Transverse colon (tissue), 4 donors: ENCODE measurements at regions not wholly inside any gene's neighbourhood (a gene's known extent, or its start where the extent isn't known, plus 50 kb on each side); places are given as distances from the start of the nearest gene placed in this dataset.

Experiments used
- EP300 ChIP-seq: sonication (generic); formaldehyde crosslinking; IDR thresholded peaks from one replicate; pipeline ENCODE4 v1.6.1; 2017; ENCODE audit warnings: antibody characterized with exemption, low read depth
- POLR2A ChIP-seq: fragments of 450-650 bp; IDR thresholded peaks from one replicate; pipeline ENCODE4 v1.6.1; 2016; ENCODE audit warnings: antibody characterized with exemption, mild to moderate bottlenecking, moderate library complexity
- POLR2AphosphoS5 ChIP-seq, 3 donors: sonication (generic); formaldehyde crosslinking; IDR thresholded peaks; one replicate each; pipeline ENCODE4 v1.6.1; 2016; ENCODE audit warnings: antibody characterized with exemption in 3 of 3
- TF ChIP-seq, protein P1 (sequence below), 5 experiments: fragments of 200-600 bp in 3 of 5; fragments of 450-650 bp in 2 of 5; sonication (generic) in 3 of 5; IDR thresholded peaks; 1 replicate in 2 of 5; 2 replicates in 3 of 5; pipeline ENCODE4 v1.5.1; 2016 to 2017; ENCODE audit warnings: antibody characterized with exemption in 5 of 5, inconsistent platforms in 3 of 5, mild to moderate bottlenecking in 2 of 5, moderate library complexity in 1 of 5

DNA sequence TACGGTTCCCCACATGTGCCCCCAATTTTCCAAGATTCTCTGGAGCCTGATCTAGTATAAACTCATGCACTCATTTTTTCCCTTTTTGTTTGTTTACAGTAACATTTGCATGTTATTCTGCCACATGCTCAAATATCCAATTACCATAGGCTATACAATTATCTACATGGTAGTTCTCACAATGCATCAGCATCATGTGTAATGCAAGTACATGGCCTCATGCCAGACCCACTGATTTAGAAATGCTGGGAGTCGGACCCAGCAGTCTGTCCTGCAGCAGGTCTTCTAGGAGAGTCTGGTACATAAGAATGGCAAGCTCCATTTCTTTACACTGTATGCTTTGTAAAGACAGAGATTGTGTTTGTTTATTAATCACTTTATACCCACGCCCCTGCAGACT, 107.7 kb downstream of the CBLN2 start:
- TF ChIP-seq EP300 = no peak
- TF ChIP-seq, protein P1, sequence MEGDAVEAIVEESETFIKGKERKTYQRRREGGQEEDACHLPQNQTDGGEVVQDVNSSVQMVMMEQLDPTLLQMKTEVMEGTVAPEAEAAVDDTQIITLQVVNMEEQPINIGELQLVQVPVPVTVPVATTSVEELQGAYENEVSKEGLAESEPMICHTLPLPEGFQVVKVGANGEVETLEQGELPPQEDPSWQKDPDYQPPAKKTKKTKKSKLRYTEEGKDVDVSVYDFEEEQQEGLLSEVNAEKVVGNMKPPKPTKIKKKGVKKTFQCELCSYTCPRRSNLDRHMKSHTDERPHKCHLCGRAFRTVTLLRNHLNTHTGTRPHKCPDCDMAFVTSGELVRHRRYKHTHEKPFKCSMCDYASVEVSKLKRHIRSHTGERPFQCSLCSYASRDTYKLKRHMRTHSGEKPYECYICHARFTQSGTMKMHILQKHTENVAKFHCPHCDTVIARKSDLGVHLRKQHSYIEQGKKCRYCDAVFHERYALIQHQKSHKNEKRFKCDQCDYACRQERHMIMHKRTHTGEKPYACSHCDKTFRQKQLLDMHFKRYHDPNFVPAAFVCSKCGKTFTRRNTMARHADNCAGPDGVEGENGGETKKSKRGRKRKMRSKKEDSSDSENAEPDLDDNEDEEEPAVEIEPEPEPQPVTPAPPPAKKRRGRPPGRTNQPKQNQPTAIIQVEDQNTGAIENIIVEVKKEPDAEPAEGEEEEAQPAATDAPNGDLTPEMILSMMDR (IDR thresholded peaks at IDR 0.05) = no peak
- no peak for TF ChIP-seq POLR2AphosphoS5 (IDR thresholded peaks at IDR 0.05)
- TF ChIP-seq POLR2A = no peak
